ENCODE measurements at regions not wholly inside any gene's neighbourhood (a gene's known extent, or its start where the extent isn't known, plus 50 kb on each side); places are given as distances from the start of the nearest gene placed in this dataset.

DNA sequence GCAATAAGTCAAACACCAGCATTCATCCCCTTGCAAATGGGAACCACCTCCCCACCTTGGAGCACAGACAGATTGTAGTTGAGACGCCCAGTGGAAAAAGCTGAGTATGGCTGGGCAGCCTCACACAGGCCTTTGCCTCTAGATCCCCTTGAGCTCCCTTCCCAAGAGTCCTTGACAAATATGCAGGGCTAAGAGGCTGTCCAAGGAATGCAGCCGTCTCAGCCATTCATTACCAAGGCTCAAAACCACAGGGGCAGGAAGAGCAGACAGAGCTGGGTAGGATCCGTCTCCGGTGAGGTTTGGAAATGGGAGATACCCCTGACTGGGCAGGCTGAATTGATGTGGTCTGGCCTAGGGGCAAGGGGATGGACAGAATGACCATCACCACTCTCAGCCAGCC lies 557.1 kb downstream of the TNS1 start:
- DNase-seq (ENCODE audit: low read depth, low spot score), result no peak

DNA sequence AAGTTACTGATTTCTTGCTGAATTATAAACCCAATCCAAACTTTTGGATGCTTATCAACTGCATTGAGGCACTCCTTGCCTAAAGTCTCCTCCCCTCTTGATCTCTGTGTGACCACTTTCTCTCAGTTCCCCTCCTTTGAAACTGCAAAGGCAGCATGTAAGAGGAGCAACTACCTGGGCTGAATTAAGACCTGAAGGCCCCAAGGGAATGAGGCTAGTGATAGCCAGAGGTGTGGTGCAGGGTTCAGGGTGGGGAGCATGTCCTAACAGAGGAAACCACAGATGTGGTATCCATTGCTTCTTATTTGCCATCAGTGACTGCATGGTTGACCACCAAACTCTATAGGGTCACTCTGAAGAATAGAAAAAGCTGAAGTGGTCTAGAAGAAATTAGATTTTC lies 557.9 kb downstream of the TNS1 start:
- no peak for DNase-seq (ENCODE audit: low read depth, low spot score)

DNA sequence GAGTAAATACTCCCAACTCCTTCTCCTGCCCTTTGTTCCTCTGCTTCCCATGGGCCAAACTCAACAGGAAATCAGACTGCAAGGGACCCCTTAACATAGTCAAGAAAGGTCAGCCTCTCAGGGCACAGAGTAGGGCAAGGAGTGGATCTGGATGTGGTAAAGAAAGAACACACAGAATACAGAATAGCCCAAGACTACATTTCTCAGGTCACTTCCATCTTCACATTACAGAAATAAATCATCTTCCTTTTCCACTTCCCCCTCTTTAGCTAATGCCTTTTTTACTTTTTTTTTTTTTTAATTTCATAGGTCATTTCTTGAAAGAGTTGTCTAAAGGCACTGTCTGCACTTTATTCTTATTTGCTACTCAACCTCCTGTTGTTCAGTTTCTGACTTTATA lies 558.3 kb downstream of the TNS1 start:
- DNase-seq (ENCODE audit: low read depth, low spot score), result no peak

DNA sequence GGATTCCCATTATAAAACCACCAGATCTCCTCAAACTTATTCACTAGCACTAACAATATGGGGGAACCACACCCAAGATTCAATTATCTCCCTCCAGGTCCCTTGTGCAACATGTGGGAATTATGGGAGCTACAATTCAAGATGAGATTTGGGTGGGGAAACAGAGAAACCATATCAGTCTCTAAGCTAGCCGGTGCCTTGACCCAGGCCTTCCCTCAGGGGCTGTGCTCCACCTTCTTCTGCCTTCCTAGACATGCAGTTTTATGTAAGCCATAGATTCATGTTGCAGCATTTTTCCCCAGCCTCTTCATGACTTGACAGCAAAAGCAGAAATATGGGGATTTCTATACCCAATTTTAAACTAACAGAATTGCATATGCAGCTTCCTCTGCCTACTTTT lies 559.2 kb downstream of the TNS1 start:
- DNase-seq (ENCODE audit: low read depth, low spot score), result no peak

DNA sequence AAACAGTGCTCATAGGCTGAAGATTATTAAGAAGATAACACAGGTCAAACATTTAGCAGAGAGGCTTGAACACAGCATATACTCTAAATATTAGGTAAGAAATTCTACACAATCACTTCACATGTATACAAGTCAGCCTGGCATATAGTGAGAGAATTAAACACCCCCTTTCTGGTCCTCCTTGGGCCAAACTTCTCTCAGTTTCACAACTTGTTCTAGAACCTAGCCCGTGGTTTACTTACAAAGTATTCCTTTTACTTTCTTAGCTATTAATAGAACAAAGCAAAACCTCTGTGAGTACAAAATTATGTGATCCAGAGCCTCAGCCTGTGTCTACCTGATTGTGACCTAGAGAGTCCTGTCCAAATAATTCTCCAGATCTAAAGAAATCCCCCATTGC lies 562.8 kb downstream of the TNS1 start:
- no peak for DNase-seq (ENCODE audit: low read depth, low spot score)

DNA sequence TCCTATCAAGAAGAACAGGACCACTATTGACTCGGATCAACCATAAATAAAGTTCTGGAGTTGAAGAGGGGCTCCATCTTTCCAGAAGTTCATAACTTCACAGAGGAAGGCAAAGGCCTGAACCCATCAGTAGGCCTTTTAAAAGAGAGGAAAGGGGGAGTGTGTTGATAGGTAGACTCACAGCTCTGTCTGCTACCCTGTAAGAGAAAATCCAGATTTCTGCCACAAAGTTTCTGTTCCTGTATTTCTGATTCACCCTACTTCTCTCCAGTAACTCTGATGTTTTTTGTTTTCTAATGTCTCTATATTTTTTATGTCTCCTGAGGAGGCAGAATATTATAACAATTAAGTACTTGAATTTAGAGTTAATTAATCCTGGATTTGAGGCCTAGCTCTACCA lies 564.0 kb downstream of the TNS1 start:
- no peak for DNase-seq (ENCODE audit: low read depth, low spot score)

DNA sequence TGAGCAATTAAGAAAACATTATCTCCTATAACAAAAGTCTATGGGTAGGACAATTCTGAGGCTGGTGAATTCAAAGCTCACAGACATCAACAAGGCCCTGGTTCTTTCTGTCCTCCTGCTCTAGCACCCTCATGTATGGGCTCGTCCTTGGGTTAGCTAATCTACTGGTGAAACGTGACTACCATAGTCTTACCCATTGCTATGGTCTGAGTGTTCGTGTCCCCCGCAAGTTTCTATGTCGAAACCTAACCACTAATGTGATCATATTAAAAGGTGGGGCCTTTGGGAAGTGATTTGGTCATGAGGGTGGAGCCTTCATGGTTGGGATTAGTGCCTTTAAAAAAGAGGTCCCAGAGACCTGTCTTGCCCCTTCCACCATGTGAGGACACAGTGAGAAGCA lies 564.7 kb downstream of the TNS1 start:
- no peak for DNase-seq (ENCODE audit: low read depth, low spot score)

DNA sequence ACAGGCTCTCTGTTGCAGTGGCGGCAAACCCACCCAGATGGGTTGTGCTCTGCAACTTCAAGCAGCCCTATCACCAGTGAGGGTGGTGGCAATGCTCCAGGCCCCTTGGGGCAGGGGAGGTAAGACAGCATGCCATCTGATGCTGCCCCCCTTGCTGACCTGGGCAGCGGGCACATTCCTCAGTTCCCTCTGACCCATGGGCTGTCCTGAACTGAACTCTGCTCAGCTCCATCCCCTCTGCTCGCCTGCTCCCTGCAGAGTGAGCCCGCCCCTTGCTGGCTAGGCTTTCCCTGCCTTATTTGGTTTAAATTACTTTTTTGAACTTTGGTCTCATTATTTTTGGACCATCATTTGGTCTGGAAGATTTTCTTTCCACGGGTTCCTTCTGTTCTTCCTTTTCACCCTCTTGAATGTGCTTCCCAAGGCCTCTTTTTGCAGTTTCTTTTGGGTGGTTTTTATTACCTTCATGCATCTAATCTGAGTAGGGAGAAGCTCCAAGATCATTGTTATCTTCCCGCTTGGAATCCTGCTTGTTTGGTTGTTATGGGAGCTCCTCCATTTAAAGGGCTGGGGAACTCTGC lies 565.4 kb downstream of the TNS1 start:
- DNase-seq (ENCODE audit: low read depth, low spot score), result no peak

DNA sequence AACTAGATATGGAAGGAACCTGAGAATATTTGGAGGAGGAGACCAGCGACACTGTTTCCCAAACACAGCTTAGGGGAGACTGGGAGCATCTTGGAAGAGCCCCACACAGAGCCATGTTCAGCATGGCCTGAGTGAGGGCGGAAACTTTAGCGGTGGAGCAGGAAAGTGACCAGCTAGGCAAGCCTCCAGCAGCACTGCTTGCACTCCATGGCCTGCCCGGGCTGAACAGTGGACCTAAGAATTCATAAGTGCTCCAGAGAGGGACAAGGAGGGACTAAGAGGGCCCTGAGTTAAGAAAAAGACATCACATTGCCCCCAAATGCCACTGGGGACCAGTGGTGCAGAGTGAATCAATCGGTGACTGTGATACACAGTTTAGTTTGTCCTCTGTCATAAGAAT lies 566.4 kb downstream of the TNS1 start:
- no peak for DNase-seq (ENCODE audit: low read depth, low spot score)

DNA sequence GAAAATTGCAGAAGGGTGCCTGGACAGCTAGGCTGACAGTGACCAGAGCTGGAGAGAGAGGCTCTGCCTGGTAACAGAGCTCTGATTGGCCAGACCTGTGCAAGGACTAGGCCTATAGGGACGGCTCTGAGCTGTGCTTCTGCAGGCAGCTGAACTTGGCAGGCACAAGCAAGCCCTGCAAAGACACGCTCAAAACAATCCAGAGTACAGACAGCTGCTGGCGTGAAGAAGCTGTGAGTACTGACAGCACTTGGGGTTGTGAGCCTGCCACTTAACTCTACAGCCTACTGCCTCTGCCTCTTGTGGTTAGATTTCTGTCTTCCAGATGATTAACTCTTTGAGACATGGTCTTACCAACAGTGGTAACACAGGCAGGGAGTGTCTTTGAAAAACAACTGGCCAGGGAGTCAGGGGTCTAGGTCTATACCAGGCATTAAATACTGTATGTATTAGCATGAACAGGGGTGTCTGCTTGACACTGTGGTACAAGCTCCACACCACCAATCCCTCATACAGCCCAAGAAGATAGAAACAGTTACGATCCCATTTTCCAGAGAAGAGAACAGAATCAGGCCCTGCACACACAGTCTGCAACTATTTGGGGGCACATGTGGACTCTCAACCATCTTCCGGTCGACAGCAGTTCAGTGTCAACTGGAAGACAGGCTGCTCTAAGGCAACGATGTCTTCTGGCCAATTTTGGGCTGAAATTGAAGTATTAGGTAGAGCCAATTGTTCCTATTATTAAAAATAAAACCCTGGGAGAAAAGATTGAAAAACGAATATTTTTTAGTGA lies 568.4 kb downstream of the TNS1 start:
- peak; percentile 88 for DNase-seq (ENCODE audit: low read depth, low spot score)

DNA sequence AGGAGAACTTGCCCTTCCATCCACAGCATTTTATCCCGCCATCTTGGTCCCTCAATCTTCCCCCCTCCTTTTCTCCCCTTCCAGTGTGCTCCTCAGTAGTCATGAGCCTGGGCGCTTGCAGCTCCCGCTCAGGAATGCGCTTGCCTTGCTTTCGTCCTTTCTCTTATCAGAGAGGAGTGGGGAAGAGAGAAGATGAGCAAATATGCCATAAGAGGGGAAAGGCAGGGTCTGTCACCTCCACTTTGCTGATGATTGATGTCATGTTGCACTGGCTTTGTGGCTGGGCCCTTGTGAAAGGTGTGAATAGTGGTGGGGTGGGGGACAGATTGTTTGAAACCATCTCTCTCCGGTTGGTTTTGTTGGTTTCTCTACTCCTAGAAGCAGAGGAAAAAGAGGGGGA lies 569.3 kb downstream of the TNS1 start:
- no peak for DNase-seq (ENCODE audit: low read depth, low spot score)

DNA sequence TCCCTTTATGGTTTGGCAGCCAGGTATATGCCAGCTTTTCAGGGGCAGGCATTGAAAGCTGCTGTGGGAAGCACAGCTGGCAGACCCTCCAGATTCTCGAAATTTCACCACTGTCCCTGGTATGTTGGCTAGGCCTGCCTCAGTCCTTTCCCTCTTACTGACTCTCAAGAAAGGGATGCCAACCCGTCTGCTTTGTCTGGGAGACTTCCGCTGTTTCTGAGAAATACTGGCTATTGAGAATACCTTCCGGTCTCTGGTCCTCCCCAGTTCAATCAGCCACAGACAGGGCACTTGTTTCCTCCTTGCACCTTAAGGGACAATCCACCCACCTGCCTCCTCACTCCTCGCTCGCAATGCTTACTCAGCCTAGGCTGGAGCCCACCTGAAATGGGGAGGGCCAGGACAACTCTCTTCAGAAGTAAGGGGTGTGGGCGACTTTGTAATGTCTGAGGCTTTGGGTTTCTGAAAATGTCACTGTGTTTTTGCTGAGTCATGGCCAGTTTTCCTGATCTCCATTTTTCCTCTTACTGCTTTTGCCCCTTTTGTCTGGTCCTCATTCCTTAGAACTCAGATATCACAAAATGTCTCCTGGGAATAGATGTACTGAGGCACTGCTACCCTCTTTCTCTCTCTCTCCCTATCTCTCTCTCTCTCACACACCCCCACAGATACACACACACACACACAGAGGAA lies 571.1 kb downstream of the TNS1 start:
- no peak for DNase-seq (ENCODE audit: low read depth, low spot score)

DNA sequence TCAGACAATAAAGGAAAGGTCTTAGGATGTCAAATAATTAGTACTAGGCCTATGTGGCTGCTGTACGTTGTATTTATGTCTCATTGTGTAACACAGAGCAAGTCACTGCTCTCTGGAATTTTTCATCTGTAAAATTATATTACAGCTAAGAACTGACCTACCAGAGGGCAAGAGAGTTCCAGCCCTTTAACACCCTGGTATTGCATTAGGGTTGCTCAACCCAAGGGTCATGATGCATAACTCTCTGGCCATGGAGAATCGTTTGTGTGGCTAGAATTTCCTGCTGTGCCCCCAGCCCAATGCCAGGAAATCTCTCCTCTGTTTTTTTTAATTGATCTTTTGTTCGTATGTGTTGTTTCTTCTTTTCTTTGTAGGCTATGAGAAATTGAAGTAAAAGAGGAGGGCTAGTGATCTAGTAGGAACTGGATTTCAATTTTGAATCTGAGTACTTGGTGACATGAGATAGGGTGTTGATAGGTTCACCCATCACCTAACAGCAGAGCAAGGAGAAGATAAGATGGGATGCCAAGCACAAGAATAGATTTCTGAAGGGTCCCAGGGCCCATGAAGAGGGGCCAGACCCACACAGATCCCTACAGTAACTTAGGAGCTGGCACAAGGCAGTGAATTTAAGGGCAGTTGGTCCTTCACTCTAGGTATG lies 571.2 kb upstream of the TNP1 start:
- DNase-seq (ENCODE audit: low read depth, low spot score), result no peak

DNA sequence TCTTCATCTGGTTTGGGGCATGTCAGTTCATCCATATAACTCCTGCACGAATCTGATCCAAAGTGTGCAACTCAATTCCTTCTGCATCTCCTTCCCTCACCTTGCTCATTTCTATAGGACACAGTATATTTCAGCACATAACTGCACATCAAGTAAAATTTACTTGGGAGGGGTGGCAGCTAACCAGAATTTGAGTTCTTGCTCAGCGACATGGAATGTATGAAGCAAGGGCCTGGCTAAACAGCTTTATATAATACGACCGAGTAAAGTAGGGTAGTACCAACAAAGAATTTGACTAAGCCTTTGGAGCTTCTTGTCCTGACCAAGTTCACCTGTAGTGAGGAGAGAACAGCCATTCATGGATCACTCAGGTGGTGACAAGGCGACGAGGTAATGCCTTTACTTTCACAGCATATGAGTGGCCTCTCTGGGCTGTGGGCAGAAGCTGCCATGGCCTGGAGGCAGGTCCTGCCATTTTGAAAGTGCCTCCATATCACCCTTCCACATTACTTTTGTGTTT lies 570.2 kb upstream of the TNP1 start:
- DNase-seq (ENCODE audit: low read depth, low spot score), result no peak

DNA sequence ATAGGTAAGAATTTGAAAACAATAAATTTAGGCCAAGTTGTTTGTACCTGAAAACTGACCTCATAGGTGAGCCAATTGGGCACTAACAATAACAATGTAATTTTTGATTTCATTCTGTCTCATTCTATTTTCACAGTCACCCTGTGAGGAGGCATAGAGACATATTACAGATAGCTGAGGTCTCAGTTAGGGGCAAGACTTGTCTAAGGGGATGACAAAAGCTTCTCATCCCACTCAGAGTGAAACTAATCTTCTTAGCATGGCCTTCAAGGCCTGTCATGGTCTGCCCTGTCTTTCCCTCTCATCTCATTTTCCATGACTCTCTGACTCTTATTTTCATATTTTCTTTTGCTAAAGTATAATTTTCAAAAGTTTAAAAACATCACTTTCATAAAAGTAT lies 562.0 kb upstream of the TNP1 start:
- DNase-seq (ENCODE audit: low read depth, low spot score), result no peak

DNA sequence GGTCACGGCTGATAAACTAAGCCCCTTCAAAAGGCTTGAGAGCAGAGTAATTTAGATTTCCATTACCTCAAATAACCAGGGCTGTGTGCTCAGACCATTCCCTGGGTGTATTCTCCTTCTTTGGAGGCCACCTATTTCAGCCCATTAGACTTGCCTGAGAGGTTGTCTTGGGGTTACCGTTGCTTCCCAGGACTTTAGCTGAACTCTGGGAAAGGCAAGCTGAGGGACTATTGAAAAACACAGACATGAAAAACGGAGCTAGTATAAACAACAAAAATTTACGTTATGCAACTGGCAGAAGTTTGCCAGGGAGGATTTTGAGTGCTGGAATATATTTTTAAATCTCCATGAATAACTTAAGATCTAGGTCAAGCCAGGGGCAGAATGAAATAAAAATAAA lies 561.0 kb upstream of the TNP1 start:
- DNase-seq (ENCODE audit: low read depth, low spot score), result no peak

DNA sequence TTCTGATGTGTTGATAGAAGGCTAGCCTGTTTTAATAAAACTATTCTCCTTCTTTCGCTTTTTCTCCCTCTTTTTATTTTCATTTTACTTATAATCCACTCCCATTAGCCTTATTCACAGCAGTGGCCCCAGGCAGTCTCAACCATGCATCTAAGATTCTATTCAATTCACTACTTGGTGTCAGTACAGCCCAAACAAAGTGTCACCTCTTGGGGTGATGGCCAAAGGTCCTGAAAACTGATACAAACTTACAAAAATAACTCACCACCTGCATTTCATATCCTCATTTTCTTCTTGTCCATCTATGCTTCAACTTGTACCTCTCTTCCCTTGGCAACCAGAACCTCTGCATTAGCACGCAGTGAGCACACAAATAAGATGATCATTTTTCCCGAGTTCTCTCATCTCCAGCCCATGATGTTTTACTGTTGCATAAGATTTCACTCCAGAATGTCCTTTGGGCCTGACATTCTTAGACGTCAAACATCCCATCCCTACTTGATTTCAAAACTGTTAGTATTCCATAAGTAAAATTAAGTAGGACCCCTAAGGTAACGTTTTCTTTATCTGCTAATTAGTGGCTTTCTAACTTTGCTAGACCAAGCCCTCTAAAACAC lies 559.3 kb upstream of the TNP1 start:
- no peak for DNase-seq (ENCODE audit: low read depth, low spot score)

DNA sequence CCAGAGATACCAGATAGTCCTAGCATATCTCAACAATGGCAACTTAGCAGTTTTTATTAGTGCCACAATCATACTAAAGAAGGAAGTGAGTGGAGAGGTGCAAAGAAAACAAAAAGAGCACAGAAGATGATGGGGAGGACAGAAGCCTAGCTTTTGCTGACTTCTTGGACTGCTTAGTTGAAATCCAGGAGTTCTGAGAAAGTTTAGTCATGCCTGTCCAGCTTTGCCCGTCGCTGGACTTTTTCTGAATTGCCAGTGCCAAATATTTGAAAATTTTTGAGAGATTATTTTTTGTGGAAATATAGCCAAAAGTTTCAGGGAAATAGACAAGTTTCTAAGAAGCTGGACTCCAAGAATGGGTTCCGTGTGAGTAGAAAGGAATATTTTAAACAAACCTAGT lies 558.7 kb upstream of the TNP1 start:
- DNase-seq (ENCODE audit: low read depth, low spot score), result no peak

DNA sequence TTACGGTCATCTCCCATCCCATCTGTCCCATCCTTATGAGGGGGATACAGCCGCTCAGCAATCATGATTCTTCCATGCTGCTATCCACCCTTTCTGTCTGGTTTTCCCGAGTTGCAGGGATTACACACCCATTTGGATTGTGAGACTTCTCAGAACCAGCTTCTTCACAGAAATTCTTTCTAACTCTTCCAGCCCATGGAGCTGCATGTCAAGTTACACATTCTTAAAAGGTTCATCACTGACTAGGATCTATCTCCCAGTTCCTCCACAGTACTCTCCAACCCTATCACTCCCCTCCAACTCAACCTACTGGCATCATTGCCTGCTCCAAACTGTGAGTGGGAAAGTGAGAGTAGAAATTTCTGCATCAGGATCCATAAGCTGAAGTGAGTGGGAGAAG lies 558.2 kb upstream of the TNP1 start:
- DNase-seq (ENCODE audit: low read depth, low spot score), result no peak

DNA sequence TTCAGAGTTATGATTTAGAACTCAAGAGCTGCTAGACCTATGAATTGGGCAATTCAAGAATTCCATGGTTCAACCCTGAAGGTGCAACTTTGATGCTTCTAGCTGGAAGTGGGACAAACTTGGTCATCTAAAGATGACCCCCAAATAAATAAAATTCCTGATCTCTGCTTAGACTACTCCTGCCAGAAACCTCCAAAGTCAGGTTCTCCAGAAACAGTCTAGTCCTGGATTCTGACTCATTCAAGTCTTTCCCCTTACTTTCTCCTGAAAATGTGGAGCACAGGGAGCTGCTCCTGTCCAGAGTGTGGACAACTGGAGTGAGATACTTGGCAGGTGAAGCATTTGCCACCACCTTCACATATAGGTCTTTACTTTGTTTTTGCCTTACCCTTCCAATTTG lies 557.7 kb upstream of the TNP1 start:
- DNase-seq (ENCODE audit: low read depth, low spot score), result no peak

DNA sequence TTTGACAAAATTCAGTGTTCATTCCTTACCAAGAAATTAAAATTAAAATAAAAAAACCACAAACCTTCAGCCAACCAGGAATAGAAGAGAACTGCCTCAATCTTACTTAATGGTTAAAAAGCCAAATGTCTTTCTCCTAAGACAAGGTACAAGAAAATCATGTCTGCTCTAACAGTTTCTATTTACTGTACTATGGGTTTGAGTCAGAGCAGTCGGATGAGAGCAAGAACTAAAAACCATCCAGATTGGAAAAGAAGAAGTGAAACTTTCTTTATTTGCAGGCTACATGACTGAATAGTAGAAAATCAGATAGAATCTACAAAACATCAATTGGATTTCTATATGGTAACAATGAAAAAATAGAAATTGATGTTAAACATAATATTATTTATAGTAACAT lies 555.5 kb upstream of the TNP1 start:
- no peak for DNase-seq (ENCODE audit: low read depth, low spot score)

DNA sequence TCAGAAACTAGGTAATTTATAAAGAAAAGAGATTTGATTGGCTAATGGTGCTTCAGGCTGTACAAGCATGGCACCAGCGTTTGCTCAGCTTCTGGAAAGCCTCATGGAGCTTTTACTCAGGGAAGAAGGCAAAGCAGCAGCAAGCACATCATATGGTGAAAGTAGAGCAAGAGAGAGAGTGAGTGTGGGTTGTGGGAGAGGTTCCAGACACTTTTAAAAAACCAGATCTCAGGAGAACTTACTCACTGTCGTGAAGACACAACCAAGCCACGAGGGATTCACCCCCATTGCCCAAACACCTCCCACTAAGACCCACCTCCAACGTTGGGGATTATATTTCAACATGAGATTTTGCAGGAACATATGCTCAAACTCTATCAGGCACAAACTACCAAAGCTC lies 554.6 kb upstream of the TNP1 start:
- no peak for DNase-seq (ENCODE audit: low read depth, low spot score)
